ENCODE measurements at regions not wholly inside any gene's neighbourhood (a gene's known extent, or its start where the extent isn't known, plus 50 kb on each side); places are given as distances from the start of the nearest gene placed in this dataset.

GRCh38 chr18:65459741-65460140 lies 291.1 kb upstream of the CDH7 start:
- TF ChIP-seq CEBPB (IDR thresholded peaks at IDR 0.05; ENCODE audit: borderline replicate concordance, low read depth, low read length), result peak; percentile 58; the same call in 1 of the 2 replicates
- TF ChIP-seq MLX (CRISPR knock-in tag; IDR thresholded peaks at IDR 0.05), result no peak
- Histone ChIP-seq H3K27me3 (ENCODE audit: control insufficient read depth in 1 of 2, insufficient read depth in 2 of 2, low read length in 2 of 2) (no peaks in the 10 kb centered on the region), H3K4me2 (ENCODE audit: low read depth, low read length) (no peak overlapping the region), H4K20me1 (ENCODE audit: insufficient read depth, low read length) (no peaks in the 10 kb centered on the region), H3K9me3 (ENCODE audit: low read length) (no peaks in the 10 kb centered on the region), H3K4me3 (replicated peaks in 1 of 3; ENCODE audit: insufficient read depth in 1 of 3, low read depth in 2 of 3, low read length in 3 of 3) (no peak overlapping the region), H3K4me1 (ENCODE audit: insufficient read depth, low read length) (no peaks in the 10 kb centered on the region), H3K79me2 (ENCODE audit: insufficient read depth, low read length) (no peaks in the 10 kb centered on the region), H3K27ac (ENCODE audit: extremely low read length, insufficient read depth, low read length) (no peak overlapping the region), H3K9ac (ENCODE audit: insufficient read depth, low read depth, low read length) (no peak overlapping the region), H2AFZ (ENCODE audit: low read length) (no peak overlapping the region), H3K36me3 (replicated peaks in 1 of 2; ENCODE audit: control insufficient read depth in 1 of 2, insufficient read depth in 2 of 2, low read length in 2 of 2) (no peaks in the 10 kb centered on the region)
- no peak for DNase-seq (ENCODE audit: low spot score)
- in situ Hi-C loops (cut with HindIII; ENCODE audit: extremely low pct_ligation_motif_present, low pct_unique_long_range_greater_than_20kb) (no loop called here), intact Hi-C loops (cut with micrococcal nuclease; ENCODE audit: unreplicated experiment) (no loop called here)
- 14% methylated on average over 3 of the region's 3 CpGs for WGBS (ENCODE audit: low lambda C conversion rate)
- CTCF ChIA-PET (ENCODE audit: low intra/inter-chr PET ratio, low total read pairs), result no interaction called here
- ATAC-seq, result no peak
- FAIRE-seq, result no peak
- BruUV-seq (replicated peaks), result no TSS peak
- POLR2A ChIA-PET, result no interaction called here

- DNase-seq (ENCODE audit: low spot score) (no peak), FAIRE-seq (no peak), ATAC-seq (no peak)
- in situ Hi-C loops (cut with HindIII; ENCODE audit: extremely low pct_ligation_motif_present, low pct_unique_long_range_greater_than_20kb), result no loop called here
- intact Hi-C loops (cut with micrococcal nuclease; ENCODE audit: unreplicated experiment), result no loop called here
- Histone ChIP-seq H3K36me3 (replicated peaks in 1 of 2; ENCODE audit: control insufficient read depth in 1 of 2, insufficient read depth in 2 of 2, low read length in 2 of 2) (no peaks in the 10 kb centered on the region), H3K4me3 (replicated peaks in 1 of 3; ENCODE audit: insufficient read depth in 1 of 3, low read depth in 2 of 3, low read length in 3 of 3) (no peak overlapping the region), H3K27me3 (ENCODE audit: control insufficient read depth in 1 of 2, insufficient read depth in 2 of 2, low read length in 2 of 2) (no peaks in the 10 kb centered on the region), H3K9me3 (ENCODE audit: low read length) (no peaks in the 10 kb centered on the region), H2AFZ (ENCODE audit: low read length) (no peak overlapping the region), H3K79me2 (ENCODE audit: insufficient read depth, low read length) (no peaks in the 10 kb centered on the region), H3K4me1 (ENCODE audit: insufficient read depth, low read length) (no peaks in the 10 kb centered on the region), H4K20me1 (ENCODE audit: insufficient read depth, low read length) (no peaks in the 10 kb centered on the region), H3K4me2 (ENCODE audit: low read depth, low read length) (no peak overlapping the region), H3K9ac (ENCODE audit: insufficient read depth, low read depth, low read length) (no peak overlapping the region), H3K27ac (ENCODE audit: extremely low read length, insufficient read depth, low read length) (no peak overlapping the region)
- POLR2A ChIA-PET, result no interaction called here
- TF ChIP-seq ZSCAN31 (CRISPR knock-in tag; IDR thresholded peaks at IDR 0.05; ENCODE audit: low read depth) (no peak), ZNF703 (CRISPR knock-in tag; IDR thresholded peaks at IDR 0.05; ENCODE audit: borderline replicate concordance) (no peak), TAF1 (CRISPR knock-in tag; IDR thresholded peaks at IDR 0.05) (no peak), ZNF576 (CRISPR knock-in tag; IDR thresholded peaks at IDR 0.05) (no peak), ZNF501 (CRISPR knock-in tag; IDR thresholded peaks at IDR 0.05) (no peak), FOXP4 (CRISPR knock-in tag; IDR thresholded peaks at IDR 0.05) (no peak), ARHGAP35 (CRISPR knock-in tag; IDR thresholded peaks at IDR 0.05; ENCODE audit: borderline replicate concordance) (no peak), AGO2 (optimal IDR thresholded peaks at IDR 0.05; ENCODE audit: low read depth, low read length) (no peak), CBX5 (CRISPR knock-in tag; IDR thresholded peaks at IDR 0.05; ENCODE audit: borderline replicate concordance) (no peak), SOX5 (CRISPR knock-in tag; IDR thresholded peaks at IDR 0.05; ENCODE audit: borderline replicate concordance) (no peak), TOE1 (CRISPR knock-in tag; IDR thresholded peaks at IDR 0.05) (no peak)
- CTCF ChIA-PET (ENCODE audit: low intra/inter-chr PET ratio, low total read pairs), result no interaction called here
- WGBS (ENCODE audit: low lambda C conversion rate), result 0% methylated on average over 1 of the region's 1 CpG
- BruUV-seq (replicated peaks), result no TSS peak
Measured at GRCh38 chr18:65458871-65459270, 291.9 kb upstream of the CDH7 start.
